PC-9 (cell line): ENCODE measurements at regions not wholly inside any gene's neighbourhood (a gene's known extent, or its start where the extent isn't known, plus 50 kb on each side); places are given as distances from the start of the nearest gene placed in this dataset.

ENCODE experiments used
- BruUV-seq: library from RNA; stranded (reverse); fragments of 400-500 nt; replicated peaks from 2 replicates; lab custom pipeline; 2021; lab: Mats Ljungman, UMichigan
- CTCF ChIA-PET: fragments of 300-600 bp; sonication (Branson Sonifier 250); formaldehyde crosslinking; loops from one replicate; lab custom pipeline; 2022; ENCODE audit warnings: antibody characterized with exemption; lab: Charles Lee
- POLR2A ChIA-PET: fragments of 300-600 bp; sonication (Branson Sonifier 250); formaldehyde crosslinking; loops from one replicate; lab custom pipeline; 2022; ENCODE audit warnings: antibody characterized with exemption; ENCODE audit not compliant: unreplicated experiment; lab: Charles Lee
- DNase-seq, 2 experiments: peaks; one replicate each; pipeline versions ENCODE4 v3.0.0 to v3.0.0-alpha.2; 2015 to 2022; ENCODE audit warnings: mixed read lengths in 1 of 2
- H2AFZ ChIP-seq: fragments of 200-600 bp; sonication (generic); 2 replicates; pipeline ENCODE4 v1.8.1; 2017; ENCODE audit warnings: antibody characterized with exemption
- H3F3A ChIP-seq: fragments of 200-600 bp; sonication (generic); 2 replicates; pipeline ENCODE4 v1.8.1; 2017; ENCODE audit warnings: antibody characterized with exemption, mild to moderate bottlenecking, low read depth; ENCODE audit not compliant: insufficient read depth
- H3K27ac ChIP-seq: fragments of 200-600 bp; sonication (generic); 2 replicates; pipeline ENCODE4 v1.6.1; 2016; ENCODE audit warnings: mixed run types
- H3K27me3 ChIP-seq: fragments of 200-600 bp; sonication (generic); 2 replicates; pipeline ENCODE4 v1.6.1; 2016; ENCODE audit warnings: low read depth, mixed run types; ENCODE audit not compliant: insufficient read depth
- H3K36me3 ChIP-seq: fragments of 200-600 bp; sonication (generic); 2 replicates; pipeline ENCODE4 v1.6.1; 2016; ENCODE audit warnings: low read depth, mixed run types
- H3K4me1 ChIP-seq: fragments of 200-600 bp; sonication (generic); replicated peaks from 2 replicates; pipeline ENCODE4 v1.6.1; 2016; ENCODE audit warnings: mixed run types; ENCODE audit not compliant: insufficient read depth
- H3K4me2 ChIP-seq: fragments of 200-600 bp; sonication (generic); 2 replicates; pipeline ENCODE4 v1.6.1; 2017; ENCODE audit warnings: mixed run types
- H3K4me3 ChIP-seq: fragments of 200-600 bp; sonication (generic); 2 replicates; pipeline ENCODE4 v1.6.1; 2016; ENCODE audit warnings: mixed run types
- H3K79me2 ChIP-seq: fragments of 200-600 bp; sonication (generic); 2 replicates; pipeline ENCODE4 v1.6.1; 2017; ENCODE audit warnings: low read depth, mixed run types
- H3K9me2 ChIP-seq: fragments of 200-600 bp; sonication (generic); 2 replicates; pipeline ENCODE4 v1.8.1; 2017; ENCODE audit warnings: mild to moderate bottlenecking; ENCODE audit not compliant: insufficient read depth
- H3K9me3 ChIP-seq: fragments of 200-600 bp; sonication (generic); 2 replicates; pipeline ENCODE4 v1.8.1; 2016; ENCODE audit warnings: low read depth; ENCODE audit not compliant: insufficient read depth
- H4K20me1 ChIP-seq: fragments of 200-600 bp; sonication (generic); 2 replicates; pipeline ENCODE4 v1.8.1; 2017; ENCODE audit not compliant: insufficient read depth
- CTCF ChIP-seq: fragments of 200-600 bp; sonication (generic); conservative IDR thresholded peaks from 2 replicates; pipeline ENCODE4 v1.6.1; 2017; ENCODE audit warnings: mixed run types, antibody characterized with exemption, mild to moderate bottlenecking, moderate library complexity
- EZH2 ChIP-seq: fragments of 200-600 bp; sonication (generic); IDR thresholded peaks from 2 replicates; pipeline ENCODE4 v1.8.0; 2017; ENCODE audit warnings: antibody characterized with exemption, low read depth
- intact Hi-C: fragments of 100-400 bp; cut with micrococcal nuclease; formaldehyde crosslinking; loops from one replicate; pipeline ENCODE4 v1.10.0; 2022; ENCODE audit not compliant: unreplicated experiment

- Histone ChIP-seq H3K9me2 (no peaks in the 10 kb centered on the region), H3K9me3 (no peaks in the 10 kb centered on the region), H3K79me2 (no peaks in the 10 kb centered on the region), H4K20me1 (no peaks in the 10 kb centered on the region), H3K27me3 (no peaks in the 10 kb centered on the region), H3K4me1 (peaks cover 28% of the 10 kb centered on the region), H3F3A (peaks cover 18% of the 10 kb centered on the region), H3K27ac (no peak overlapping the region), H3K4me3 (no peak overlapping the region), H2AFZ (no peak overlapping the region), H3K36me3 (no peaks in the 10 kb centered on the region), H3K4me2 (no peak overlapping the region)
- POLR2A ChIA-PET = interaction anchor here (0.7 kb wide), 1 partner anchor 83 kb away, joined by 3 read pairs; the partner anchor contains the start of gene RHOB
- no peak for DNase-seq
- no peak for TF ChIP-seq EZH2
- no peak for TF ChIP-seq CTCF
- intact Hi-C loops = no loop called here
- no TSS peak for BruUV-seq
- CTCF ChIA-PET = no interaction called here
These were observed 83.6 kb downstream of the RHOB start for GRCh38 chr2:20530520-20530919.

- no peaks in the 10 kb centered on the region for H3K9me3 ChIP-seq
- no peak overlapping the region for H3K4me2 ChIP-seq
- H3K4me1 ChIP-seq = peaks cover 16% of the 10 kb centered on the region
- CTCF ChIA-PET = no interaction called here
- no peaks in the 10 kb centered on the region for H3K36me3 ChIP-seq
- no TSS peak for BruUV-seq
- H3K79me2 ChIP-seq = no peaks in the 10 kb centered on the region
- no peaks in the 10 kb centered on the region for H4K20me1 ChIP-seq
- H3K27ac ChIP-seq = no peak overlapping the region
- H3K27me3 ChIP-seq = no peaks in the 10 kb centered on the region
- peaks cover 6% of the 10 kb centered on the region; the same call in 1 of the 2 replicates for H3F3A ChIP-seq
- DNase-seq = no peak
- no peak for TF ChIP-seq EZH2
- no peak for TF ChIP-seq CTCF
- POLR2A ChIA-PET = no interaction called here
- intact Hi-C loops = no loop called here
- no peak overlapping the region for H3K4me3 ChIP-seq
- H3K9me2 ChIP-seq = no peaks in the 10 kb centered on the region
- H2AFZ ChIP-seq = no peak overlapping the region
These were observed 84.9 kb downstream of the RHOB start for GRCh38 chr2:20531633-20532262.

GRCh38 chr2:20532634-20533437 lies 86.0 kb downstream of the RHOB start:
- BruUV-seq = no TSS peak
- H3K4me2 ChIP-seq = no peak overlapping the region
- no peaks in the 10 kb centered on the region for H3K9me3 ChIP-seq
- H2AFZ ChIP-seq = no peak overlapping the region
- POLR2A ChIA-PET = no interaction called here
- H3K27me3 ChIP-seq = no peaks in the 10 kb centered on the region
- peak; percentile 27 to 36 for DNase-seq
- H3K79me2 ChIP-seq = no peaks in the 10 kb centered on the region
- intact Hi-C loops = no loop called here
- no peak overlapping the region for H3K27ac ChIP-seq
- H3K4me3 ChIP-seq = no peak overlapping the region
- peaks cover 12% of the 10 kb centered on the region for H3K4me1 ChIP-seq
- H3K36me3 ChIP-seq = no peaks in the 10 kb centered on the region
- TF ChIP-seq EZH2 = no peak
- TF ChIP-seq CTCF = no peak
- H3F3A ChIP-seq = no peaks in the 10 kb centered on the region
- CTCF ChIA-PET = no interaction called here
- H3K9me2 ChIP-seq = no peaks in the 10 kb centered on the region
- no peaks in the 10 kb centered on the region for H4K20me1 ChIP-seq
